Thymus (tissue), 11 donors: ENCODE measurements at regions not wholly inside any gene's neighbourhood (a gene's known extent, or its start where the extent isn't known, plus 50 kb on each side); places are given as distances from the start of the nearest gene placed in this dataset.
"Not testable (repeated sequence)": the region's sequence is repeated elsewhere in the genome, so short reads cannot be mapped to it uniquely, and the experiment has no call there.

ENCODE experiments used
- DNase-seq, 9 donors: peaks; one replicate each; pipeline ENCODE4 v3.0.0-alpha.2; 2013; ENCODE audit warnings: low spot score in 9 of 9, low read depth in 6 of 9, missing footprints in 1 of 9
- H3K27ac ChIP-seq, 2 donors: one replicate each; pipeline ENCODE4 v1.5.1; 2013; ENCODE audit warnings: control low read depth in 1 of 2, low read depth in 1 of 2, low read length in 1 of 2, mild to moderate bottlenecking in 1 of 2, moderate library complexity in 1 of 2
- H3K27me3 ChIP-seq, 2 donors: one replicate each; pipeline ENCODE4 v1.5.1; 2013; ENCODE audit warnings: low read length in 1 of 2; ENCODE audit not compliant: control insufficient read depth in 2 of 2, insufficient read depth in 1 of 2
- H3K36me3 ChIP-seq, 2 donors: one replicate each; pipeline ENCODE4 v1.5.1; 2013; ENCODE audit warnings: low read length in 1 of 2, mild to moderate bottlenecking in 1 of 2, moderate library complexity in 1 of 2; ENCODE audit not compliant: control insufficient read depth in 2 of 2, insufficient read depth in 2 of 2
- H3K4me1 ChIP-seq, 2 donors: one replicate each; pipeline ENCODE4 v1.5.1; 2013; ENCODE audit warnings: low read length in 2 of 2; ENCODE audit not compliant: control insufficient read depth in 2 of 2, insufficient read depth in 2 of 2
- H3K4me3 ChIP-seq, 2 donors: one replicate each; pipeline ENCODE4 v1.5.1; 2013; ENCODE audit warnings: low read length in 2 of 2, control low read depth in 1 of 2, mild to moderate bottlenecking in 1 of 2
- H3K9me3 ChIP-seq, 2 donors: one replicate each; pipeline ENCODE4 v1.5.1; 2013; ENCODE audit warnings: low read length in 1 of 2, mild to moderate bottlenecking in 1 of 2; ENCODE audit not compliant: control insufficient read depth in 2 of 2, insufficient read depth in 1 of 2
- WGBS: extraction: QIAGEN DNeasy Blood & Tissue Kit; methylation state at CpG from one replicate; pipeline ENCODE4 v1.1.7; 2013; 5-methylcytosine and 5-hydroxymethylcytosine counted together
- donor health status: healthy.

GRCh38 chr7:149586646-149587645 is 89.3 kb upstream of the ZNF746 start:
- Histone ChIP-seq H3K4me3 (no peak overlapping the region), H3K27me3 (no peaks in the 10 kb centered on the region), H3K27ac (no peak overlapping the region), H3K4me1 (no peaks in the 10 kb centered on the region), H3K36me3 (peaks cover 42 to 63% of the 10 kb centered on the region in 2 donors), H3K9me3 (no peaks in the 10 kb centered on the region)
- no peak for DNase-seq
- 94% methylated on average over 10 of the region's 10 CpGs for WGBS

- Histone ChIP-seq H3K27ac (no peak overlapping the region), H3K36me3 (peaks cover 39 to 50% of the 10 kb centered on the region in 2 donors), H3K27me3 (no peaks in the 10 kb centered on the region), H3K4me3 (no peak overlapping the region), H3K9me3 (peaks cover 2 to 13% of the 10 kb centered on the region in 2 donors), H3K4me1 (no peaks in the 10 kb centered on the region)
- no peak for DNase-seq
- over 99% methylated on average over 4 of the region's 4 CpGs for WGBS
Measured at GRCh38 chr7:149584530-149584929, 86.9 kb upstream of the ZNF746 start.

- H3K36me3 ChIP-seq, result peaks cover 42 to 45% of the 10 kb centered on the region in 2 donors
- H3K4me3 ChIP-seq, result no peak overlapping the region
- WGBS, result over 99% methylated on average over 2 of the region's 2 CpGs
- H3K27me3 ChIP-seq, result no peaks in the 10 kb centered on the region
- H3K9me3 ChIP-seq, result peaks cover 2 to 18% of the 10 kb centered on the region in 2 donors
- DNase-seq, result no peak
- H3K27ac ChIP-seq, result no peak overlapping the region
- no peaks in the 10 kb centered on the region for H3K4me1 ChIP-seq
Measured at GRCh38 chr7:149584009-149584408, 86.4 kb upstream of the ZNF746 start.

GRCh38 chr7:149580328-149580727 is 82.7 kb upstream of the ZNF746 start:
- WGBS, result 97% methylated on average over 6 of the region's 6 CpGs
- DNase-seq, result no peak
- peaks cover 4 to 23% of the 10 kb centered on the region in 2 donors for H3K9me3 ChIP-seq
- no peak overlapping the region for H3K27ac ChIP-seq
- peaks cover 20 to 21% of the 10 kb centered on the region in 2 donors for H3K36me3 ChIP-seq
- H3K4me1 ChIP-seq, result no peaks in the 10 kb centered on the region
- no peak overlapping the region for H3K4me3 ChIP-seq
- no peaks in the 10 kb centered on the region for H3K27me3 ChIP-seq

GRCh38 chr7:149579365-149579764 is 81.8 kb upstream of the ZNF746 start:
- not testable (repeated sequence) for H3K4me1 ChIP-seq, H3K4me3 ChIP-seq, H3K27ac ChIP-seq, H3K27me3 ChIP-seq, DNase-seq
- H3K36me3 ChIP-seq, result peaks cover 16 to 19% of the 10 kb centered on the region in 2 donors
- peaks cover 4 to 23% of the 10 kb centered on the region in 2 donors for H3K9me3 ChIP-seq
- WGBS, result 99% methylated on average over 19 of the region's 19 CpGs

- H3K27ac ChIP-seq, H3K4me3 ChIP-seq, H3K27me3 ChIP-seq, H3K4me1 ChIP-seq, DNase-seq, H3K36me3 ChIP-seq: not testable (repeated sequence)
- WGBS, result 88% methylated on average over 2 of the region's 2 CpGs
- H3K9me3 ChIP-seq, result peaks cover 2 to 20% of the 10 kb centered on the region in 2 donors
Measured at GRCh38 chr7:149574428-149574827, 76.8 kb upstream of the ZNF746 start.

GRCh38 chr7:149573519-149573918 is 75.9 kb upstream of the ZNF746 start:
- H3K36me3 ChIP-seq, result peaks cover 0 to 3% of the 10 kb centered on the region in 2 donors
- over 99% methylated on average over 3 of the region's 3 CpGs for WGBS
- no peak overlapping the region for H3K27ac ChIP-seq
- no peaks in the 10 kb centered on the region for H3K27me3 ChIP-seq
- H3K4me1 ChIP-seq, result no peaks in the 10 kb centered on the region
- DNase-seq, result no peak
- peaks cover 2 to 13% of the 10 kb centered on the region in 2 donors for H3K9me3 ChIP-seq
- H3K4me3 ChIP-seq, result no peak overlapping the region

- H3K27ac ChIP-seq, H3K4me1 ChIP-seq, H3K27me3 ChIP-seq, DNase-seq, H3K4me3 ChIP-seq, H3K36me3 ChIP-seq: not testable (repeated sequence)
- peaks cover 2 to 16% of the 10 kb centered on the region in 2 donors for H3K9me3 ChIP-seq
- 93% methylated on average over 8 of the region's 8 CpGs for WGBS
Measured at GRCh38 chr7:149572920-149573319, 75.3 kb upstream of the ZNF746 start.

- no peaks in the 10 kb centered on the region for H3K27me3 ChIP-seq
- no peak for DNase-seq
- H3K9me3 ChIP-seq, result peaks cover 2 to 16% of the 10 kb centered on the region in 2 donors
- WGBS, result 98% methylated on average over 11 of the region's 11 CpGs
- no peak overlapping the region for H3K4me3 ChIP-seq
- H3K36me3 ChIP-seq, result peaks cover 11 to 19% of the 10 kb centered on the region in 2 donors
- H3K27ac ChIP-seq, result no peak overlapping the region
- H3K4me1 ChIP-seq, result no peaks in the 10 kb centered on the region
Measured at GRCh38 chr7:149570784-149571183, 73.2 kb upstream of the ZNF746 start.
